GM21737 (cell line): ENCODE measurements at regions not wholly inside any gene's neighbourhood (a gene's known extent, or its start where the extent isn't known, plus 50 kb on each side); places are given as distances from the start of the nearest gene placed in this dataset.

Experiments
- ATAC-seq: cut with Tn5 transposase; IDR thresholded peaks from one replicate; pipeline ENCODE4 v1.9.1; 2021; ENCODE audit warnings: mild to moderate bottlenecking, moderate library complexity; ENCODE audit not compliant: unreplicated experiment

DNA sequence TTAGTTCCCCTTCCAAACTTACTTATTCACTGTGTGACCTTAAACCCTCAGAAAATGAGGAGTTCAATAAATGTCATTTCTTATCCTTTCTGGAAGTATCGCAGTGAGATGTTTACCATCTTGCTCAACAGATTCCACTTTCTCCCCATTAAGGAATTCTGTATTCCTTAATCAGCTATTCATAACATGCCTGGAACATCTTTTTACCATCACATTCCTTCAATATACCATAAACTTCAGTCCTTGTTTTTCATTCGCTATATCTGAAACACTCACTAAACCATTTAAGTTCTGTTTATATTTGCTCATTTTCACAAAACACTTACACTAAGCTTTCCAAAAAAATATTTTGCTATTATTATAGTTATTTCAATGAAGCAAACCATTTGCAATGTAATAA is 1158.6 kb downstream of the CDH12 start:
- no peak for ATAC-seq

GRCh38 chr5:21693591-21693990 is 1159.6 kb downstream of the CDH12 start:
- no peak for ATAC-seq

GRCh38 chr5:21689587-21689986 is 1163.6 kb downstream of the CDH12 start:
- ATAC-seq, result no peak

DNA sequence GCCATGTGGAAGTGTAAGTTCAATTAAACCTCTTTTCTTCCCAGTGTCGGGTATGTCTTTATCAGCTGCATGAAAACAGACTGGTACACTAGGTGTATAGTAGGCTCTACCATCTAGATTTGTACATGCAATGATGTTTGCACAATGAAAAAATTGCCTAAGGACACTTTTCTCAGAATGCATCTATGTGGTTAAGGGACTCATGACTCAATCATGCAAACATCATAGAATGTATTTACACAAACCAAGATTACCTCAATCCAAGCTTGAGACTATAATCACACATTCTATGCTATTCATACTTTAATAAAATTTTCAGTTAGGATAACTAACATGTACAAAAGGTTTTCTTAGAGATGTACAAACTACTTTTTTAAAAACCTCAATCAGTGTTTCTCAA is 1164.5 kb downstream of the CDH12 start:
- ATAC-seq, result no peak

- no peak for ATAC-seq
Observed at GRCh38 chr5:21687621-21688020, 1165.5 kb downstream of the CDH12 start.

DNA sequence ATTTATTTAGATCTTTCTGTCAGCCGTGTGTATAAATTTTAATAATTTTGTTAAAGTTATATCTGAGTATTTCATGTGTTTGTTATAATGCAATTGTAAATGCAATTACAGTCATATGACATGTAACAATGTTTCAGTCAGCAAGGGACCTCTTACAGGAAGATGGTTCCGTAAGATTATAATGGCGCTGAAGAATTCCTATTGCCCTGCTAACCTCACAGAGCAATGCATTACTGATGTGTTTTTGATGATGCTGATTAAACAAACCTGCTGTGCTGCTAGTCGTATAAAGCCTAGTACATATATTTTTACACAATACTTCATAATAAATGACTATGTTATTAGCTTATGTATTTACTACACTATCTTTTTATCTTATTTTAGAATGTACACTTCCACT is 1166.4 kb downstream of the CDH12 start:
- ATAC-seq, result no peak

DNA sequence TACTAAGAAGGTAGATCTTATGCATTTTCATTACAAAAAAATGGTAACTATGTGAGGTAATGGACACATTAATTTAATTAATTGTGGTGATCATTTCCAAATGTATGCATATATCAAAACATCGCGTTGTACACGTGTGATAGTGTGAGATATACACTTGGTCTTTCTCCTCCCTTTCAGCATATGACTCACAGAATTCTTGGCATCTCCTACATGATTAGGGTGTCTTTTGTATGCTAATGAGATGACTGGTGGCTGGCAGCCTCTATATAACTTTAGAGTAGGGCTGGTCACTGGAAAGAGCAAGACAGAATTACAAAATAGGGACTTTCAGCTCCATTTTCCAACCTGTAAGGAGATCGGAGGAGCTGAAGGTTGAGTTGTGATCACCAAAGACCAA is 1167.6 kb downstream of the CDH12 start:
- no peak for ATAC-seq

- no peak for ATAC-seq
Observed at GRCh38 chr5:21684992-21685391, 1168.2 kb downstream of the CDH12 start.

GRCh38 chr5:21681911-21682310 is 1171.2 kb downstream of the CDH12 start:
- ATAC-seq, result no peak

DNA sequence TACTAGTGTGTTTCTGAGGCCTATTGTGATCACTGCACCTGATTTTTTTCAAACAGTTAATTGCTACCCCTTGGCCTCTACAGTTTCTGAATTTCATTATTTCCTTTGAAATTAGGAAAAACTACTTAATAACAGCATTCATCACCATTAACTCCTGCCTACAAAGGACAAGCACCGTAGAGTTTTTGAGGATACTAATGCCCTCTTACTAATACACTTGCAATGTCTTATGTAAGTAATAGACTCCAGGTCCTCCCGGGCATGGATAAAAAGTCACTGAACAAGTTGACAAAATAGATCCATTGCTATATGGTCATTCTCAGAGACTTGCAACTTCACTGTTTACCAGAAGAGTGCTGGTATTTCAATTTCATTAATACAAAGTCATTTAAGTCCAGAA is 1172.5 kb downstream of the CDH12 start:
- no peak for ATAC-seq

GRCh38 chr5:21680196-21680595 is 1172.9 kb downstream of the CDH12 start:
- no peak for ATAC-seq

DNA sequence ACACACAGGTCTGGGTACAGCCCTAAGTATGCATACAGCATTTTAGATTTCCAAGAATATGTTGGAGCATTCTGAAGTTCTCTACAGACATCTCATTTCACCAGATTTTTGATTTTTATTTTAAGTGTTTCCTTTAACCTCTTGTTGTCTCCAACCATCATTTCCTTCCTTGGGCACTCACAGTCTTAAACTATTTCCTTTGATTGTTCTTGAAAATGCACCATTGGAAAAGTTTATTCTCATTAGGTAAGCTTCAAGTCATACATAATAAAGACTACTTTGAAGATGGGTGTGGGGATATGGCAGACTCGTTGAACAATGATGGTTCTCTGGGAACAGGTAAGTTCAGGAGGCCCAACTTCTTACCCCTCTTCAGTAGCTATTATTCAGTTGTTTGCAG is 1174.6 kb downstream of the CDH12 start:
- ATAC-seq, result no peak

GRCh38 chr5:21672911-21673310 is 1180.2 kb downstream of the CDH12 start:
- no peak for ATAC-seq

DNA sequence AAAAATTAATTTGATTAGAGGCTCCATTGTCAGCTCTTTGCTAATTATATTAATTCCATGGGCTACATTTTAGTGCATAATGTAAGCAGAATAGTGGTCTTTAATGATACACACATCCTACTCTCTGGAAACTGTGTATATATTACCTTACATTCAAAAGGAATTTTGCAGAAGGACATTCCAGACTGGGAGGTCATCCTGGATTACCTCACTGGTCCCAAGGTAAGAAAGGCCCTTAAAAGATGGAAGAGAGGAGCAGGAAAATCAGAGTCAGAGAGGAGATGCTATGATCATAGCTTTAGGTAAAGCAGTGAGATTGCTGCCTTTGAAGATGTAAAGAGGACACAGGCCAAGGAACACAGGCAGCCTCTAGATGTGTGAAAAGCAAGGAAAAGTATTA is 1180.8 kb downstream of the CDH12 start:
- no peak for ATAC-seq

- ATAC-seq, result no peak
Observed at GRCh38 chr5:21665524-21665923, 1187.6 kb downstream of the CDH12 start.

DNA sequence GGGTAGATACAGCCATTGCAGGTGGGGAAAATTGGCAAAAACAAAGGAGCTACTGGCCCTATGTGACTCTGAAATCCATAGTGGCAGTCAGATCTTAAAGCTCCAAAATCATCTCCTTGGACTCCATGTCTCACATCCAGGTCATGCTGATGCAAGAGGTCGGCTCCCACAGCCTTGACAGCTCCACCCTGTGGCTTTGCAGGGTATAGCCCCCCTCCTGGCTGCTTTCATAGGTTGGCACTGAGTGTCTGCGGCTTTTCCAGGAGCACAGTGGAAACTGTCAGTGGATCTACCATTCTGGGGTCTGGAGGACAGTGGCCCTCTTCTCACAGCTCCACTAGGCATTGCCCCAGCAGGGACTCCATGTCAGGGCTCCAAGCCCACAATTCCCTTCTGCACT is 1190.1 kb downstream of the CDH12 start:
- ATAC-seq, result no peak

DNA sequence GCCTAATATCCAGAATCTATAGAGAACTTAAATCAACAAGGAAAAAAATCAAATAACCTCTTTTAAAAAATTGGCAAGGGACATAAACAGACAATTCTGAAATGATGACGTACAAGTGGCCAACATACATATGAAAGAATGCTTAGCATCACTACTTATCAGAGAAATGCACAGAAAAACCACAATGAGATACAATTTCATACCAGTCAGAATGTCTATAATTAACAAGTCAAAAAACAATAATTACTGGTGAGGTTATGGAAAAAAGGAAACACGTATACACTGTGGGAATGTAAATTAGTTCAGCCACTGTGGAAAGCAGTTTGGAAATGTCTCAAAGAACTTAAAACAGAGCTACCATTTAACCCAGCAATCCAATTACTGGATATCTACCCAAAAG is 1192.0 kb downstream of the CDH12 start:
- ATAC-seq, result no peak

- ATAC-seq, result no peak
Observed at GRCh38 chr5:21654556-21654955, 1198.6 kb downstream of the CDH12 start.

GRCh38 chr5:21649969-21650368 is 1203.2 kb downstream of the CDH12 start:
- no peak for ATAC-seq

GRCh38 chr5:21646469-21646868 is 1206.7 kb downstream of the CDH12 start:
- ATAC-seq, result no peak

DNA sequence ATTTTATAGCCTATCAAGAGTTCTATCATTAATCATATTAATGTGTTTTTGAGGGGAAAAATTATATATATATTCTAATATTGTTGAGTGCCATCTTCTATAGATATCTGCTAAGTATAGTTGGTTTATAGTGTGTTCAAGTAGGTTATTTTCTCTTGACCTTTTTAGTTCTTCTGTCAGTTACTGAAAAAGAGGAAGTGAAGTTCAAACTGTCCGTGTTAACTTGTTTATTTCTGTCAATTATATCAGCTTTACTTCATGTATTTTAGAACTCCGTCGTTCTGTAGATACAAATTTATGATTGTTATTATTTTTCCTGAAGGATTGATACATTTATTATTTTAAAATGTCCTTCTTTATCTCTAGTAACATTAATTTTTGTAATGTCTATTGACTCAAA is 1209.1 kb downstream of the CDH12 start:
- ATAC-seq, result no peak

DNA sequence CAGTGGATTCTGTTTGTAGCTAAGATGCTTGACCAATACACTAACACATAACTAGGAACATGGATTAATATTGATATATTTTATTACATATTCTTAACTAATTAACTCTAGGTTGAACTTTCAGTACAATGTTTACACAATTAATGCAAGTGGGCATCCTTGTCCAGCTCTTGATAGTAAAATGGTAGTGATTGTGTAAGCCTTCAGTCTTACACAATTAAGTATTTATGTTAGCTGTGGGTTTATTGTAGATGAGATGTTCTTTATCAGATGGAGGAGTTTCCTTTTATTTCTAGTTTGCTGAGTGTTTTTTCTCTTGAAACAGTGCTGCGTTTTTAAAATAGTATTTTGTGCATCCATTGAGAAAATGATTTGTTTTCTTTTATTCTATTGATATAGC is 1210.8 kb downstream of the CDH12 start:
- ATAC-seq, result no peak

DNA sequence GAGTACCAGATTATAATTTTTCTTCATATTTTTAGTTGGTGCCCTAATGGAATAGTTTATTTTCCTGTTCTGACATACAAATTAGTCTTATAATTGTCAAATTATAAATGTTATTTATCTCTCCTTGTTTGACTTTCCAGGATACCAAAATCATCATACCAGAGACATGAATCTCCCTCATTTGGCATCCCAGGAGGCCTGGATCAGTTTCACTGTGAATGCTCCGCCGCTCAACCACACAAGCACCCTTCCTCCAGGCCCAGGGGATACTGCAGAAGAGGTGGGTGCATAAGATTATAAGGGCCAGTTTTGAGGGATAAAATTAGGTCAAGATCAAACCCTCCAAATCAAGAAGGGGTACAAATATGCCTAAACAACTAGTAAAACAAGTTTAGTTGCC is 1229.3 kb downstream of the CDH12 start:
- no peak for ATAC-seq

DNA sequence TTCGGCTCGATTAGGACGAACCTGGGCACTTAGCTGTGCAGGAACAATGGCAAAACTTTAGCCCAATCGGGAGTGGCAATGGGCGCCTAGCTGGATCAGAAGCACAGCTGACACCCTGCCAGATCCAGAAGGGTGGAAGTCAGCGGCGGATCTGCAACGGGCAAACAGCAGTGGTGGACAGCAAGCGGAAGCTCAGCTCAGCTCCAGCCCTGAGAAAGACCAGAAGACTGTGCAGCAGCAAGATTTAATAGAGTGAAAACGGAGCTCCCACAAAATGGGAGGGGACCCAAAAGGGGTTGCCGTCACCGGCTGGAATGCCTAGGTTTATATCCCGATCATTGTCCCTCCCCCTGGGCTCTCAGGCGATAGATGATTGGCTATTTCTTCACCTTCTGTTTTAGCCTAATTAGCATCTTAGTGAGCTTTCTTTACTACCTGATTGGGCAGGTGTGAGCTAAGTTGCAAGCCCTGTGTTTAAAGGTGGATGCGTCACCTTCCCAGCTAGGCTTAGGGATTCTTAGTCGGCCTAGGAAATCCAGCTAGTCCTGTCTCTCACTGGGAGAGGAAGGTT is 1237.9 kb downstream of the CDH12 start:
- ATAC-seq, result no peak
